Caco-2 (cell line): ENCODE measurements at regions not wholly inside any gene's neighbourhood (a gene's known extent, or its start where the extent isn't known, plus 50 kb on each side); places are given as distances from the start of the nearest gene placed in this dataset.

Experiments used
- BruUV-seq: library from RNA; stranded (reverse); fragments of 400-500 nt; replicated peaks from 2 replicates; lab custom pipeline; 2021; lab: Mats Ljungman, UMichigan
- CTCF ChIA-PET: fragments of 300-600 bp; sonication (Branson Sonifier 250); formaldehyde crosslinking; loops from one replicate; lab custom pipeline; 2022; ENCODE audit warnings: antibody characterized with exemption; lab: Charles Lee
- POLR2A ChIA-PET: fragments of 300-600 bp; sonication (Branson Sonifier 250); formaldehyde crosslinking; loops from one replicate; lab custom pipeline; 2022; ENCODE audit warnings: antibody characterized with exemption; lab: Charles Lee
- DNase-seq, 2 experiments: peaks; one replicate each; pipeline versions ENCODE4 v3.0.0 to v3.0.0-alpha.2; 2020 to 2022
- H3K27me3 ChIP-seq: replicated peaks from 2 replicates; pipeline ENCODE4 v1.6.0; 2011; ENCODE audit warnings: low read length; ENCODE audit not compliant: control insufficient read depth, insufficient read depth
- H3K36me3 ChIP-seq: 2 replicates; pipeline ENCODE4 v1.5.1; 2011; ENCODE audit warnings: low read length; ENCODE audit not compliant: control insufficient read depth, insufficient read depth
- H3K4me1 ChIP-seq: fragments of 250-450 bp; sonication (Bioruptor Pico); 2 replicates; pipeline ENCODE4 v1.5.1; 2020; ENCODE audit warnings: mild to moderate bottlenecking
- H3K4me3 ChIP-seq: 2 replicates; pipeline ENCODE4 v1.5.1; 2011; ENCODE audit warnings: low read depth, mild to moderate bottlenecking, control low read depth, low read length
- H3K9me3 ChIP-seq: fragments of 250-450 bp; sonication (Bioruptor Pico); 2 replicates; pipeline ENCODE4 v1.5.1; 2020; ENCODE audit warnings: mild to moderate bottlenecking, moderate library complexity
- H3K27ac Mint-ChIP-seq: one replicate; pipeline ENCODE4 v1.8.0; 2022; ENCODE audit warnings: mixed read lengths; ENCODE audit not compliant: unreplicated experiment
- H3K27me3 Mint-ChIP-seq: one replicate; pipeline ENCODE4 v1.8.0; 2022; ENCODE audit warnings: mixed read lengths; ENCODE audit not compliant: insufficient read depth, unreplicated experiment
- H3K36me3 Mint-ChIP-seq: one replicate; pipeline ENCODE4 v1.8.0; 2022; ENCODE audit warnings: mild to moderate bottlenecking, mixed read lengths; ENCODE audit not compliant: insufficient read depth, unreplicated experiment
- H3K4me1 Mint-ChIP-seq: one replicate; pipeline ENCODE4 v1.8.0; 2022; ENCODE audit warnings: low read depth, mixed read lengths; ENCODE audit not compliant: unreplicated experiment
- H3K4me3 Mint-ChIP-seq: one replicate; pipeline ENCODE4 v1.8.0; 2022; ENCODE audit warnings: mild to moderate bottlenecking, moderate library complexity, mixed read lengths; ENCODE audit not compliant: unreplicated experiment
- H3K9me3 Mint-ChIP-seq: one replicate; pipeline ENCODE4 v1.8.0; 2022; ENCODE audit warnings: mixed read lengths; ENCODE audit not compliant: unreplicated experiment
- CTCF ChIP-seq, 2 experiments: fragments of 200-600 bp in 1 of 2; IDR thresholded peaks; 1 replicate in 1 of 2; 2 replicates in 1 of 2; pipeline versions ENCODE4 v1.5.1 to v1.8.0; 2011 to 2022; ENCODE audit warnings: antibody characterized with exemption in 1 of 2, control low read depth in 1 of 2, inconsistent platforms in 1 of 2, low read depth in 1 of 2, low read length in 1 of 2, mild to moderate bottlenecking in 1 of 2, moderate library complexity in 1 of 2; ENCODE audit not compliant: insufficient read depth in 1 of 2, severe bottlenecking in 1 of 2, unreplicated experiment in 1 of 2
- intact Hi-C: fragments of 100-400 bp; cut with micrococcal nuclease; formaldehyde crosslinking; loops from one replicate; pipeline ENCODE4 v1.10.0; 2022; ENCODE audit not compliant: unreplicated experiment

GRCh38 chr15:94555841-94556519 is 324.6 kb downstream of the MCTP2 start:
- Histone ChIP-seq H3K4me1 (no peaks in the 10 kb centered on the region), H3K27me3 (no peaks in the 10 kb centered on the region), H3K36me3 (no peaks in the 10 kb centered on the region), H3K4me3 (no peak overlapping the region), H3K9me3 (no peaks in the 10 kb centered on the region)
- CTCF ChIA-PET = no interaction called here
- Mint-ChIP-seq H3K27me3 (peaks cover 10% of the 10 kb centered on the region), H3K4me3 (no peak overlapping the region), H3K9me3 (no peaks in the 10 kb centered on the region), H3K36me3 (no peaks in the 10 kb centered on the region), H3K27ac (no peak overlapping the region), H3K4me1 (no peaks in the 10 kb centered on the region)
- BruUV-seq = no TSS peak
- TF ChIP-seq CTCF (IDR thresholded peaks at IDR 0.05; ENCODE audit: insufficient read depth in 1 of 2, low read depth in 1 of 2, low read length in 1 of 2, severe bottlenecking in 1 of 2, unreplicated experiment in 1 of 2) = no peak
- DNase-seq = no peak
- intact Hi-C loops = no loop called here
- POLR2A ChIA-PET = no interaction called here

GRCh38 chr15:94561036-94561689 is 329.8 kb downstream of the MCTP2 start:
- DNase-seq = no peak
- Mint-ChIP-seq H3K4me3 (no peak overlapping the region), H3K36me3 (no peaks in the 10 kb centered on the region), H3K27me3 (peaks cover 4% of the 10 kb centered on the region), H3K27ac (no peak overlapping the region), H3K9me3 (peaks cover 9% of the 10 kb centered on the region), H3K4me1 (no peaks in the 10 kb centered on the region)
- CTCF ChIA-PET = no interaction called here
- intact Hi-C loops = no loop called here
- Histone ChIP-seq H3K4me3 (no peak overlapping the region), H3K27me3 (no peaks in the 10 kb centered on the region), H3K4me1 (no peaks in the 10 kb centered on the region), H3K36me3 (no peaks in the 10 kb centered on the region), H3K9me3 (no peaks in the 10 kb centered on the region)
- POLR2A ChIA-PET = no interaction called here
- TF ChIP-seq CTCF (IDR thresholded peaks at IDR 0.05; ENCODE audit: insufficient read depth in 1 of 2, low read depth in 1 of 2, low read length in 1 of 2, severe bottlenecking in 1 of 2, unreplicated experiment in 1 of 2) = no peak
- no TSS peak for BruUV-seq

- H3K36me3 ChIP-seq = no peaks in the 10 kb centered on the region
- BruUV-seq = no TSS peak
- no peaks in the 10 kb centered on the region for H3K9me3 ChIP-seq
- TF ChIP-seq CTCF (IDR thresholded peaks at IDR 0.05; ENCODE audit: insufficient read depth in 1 of 2, low read depth in 1 of 2, low read length in 1 of 2, severe bottlenecking in 1 of 2, unreplicated experiment in 1 of 2) = no peak
- no peak overlapping the region for H3K27ac Mint-ChIP-seq
- ChIA-PET CTCF (no interaction called here), POLR2A (no interaction called here)
- no peak for DNase-seq
- H3K4me1 ChIP-seq = no peaks in the 10 kb centered on the region
- peaks cover 6% of the 10 kb centered on the region for H3K27me3 Mint-ChIP-seq
- no peaks in the 10 kb centered on the region for H3K4me1 Mint-ChIP-seq
- no peaks in the 10 kb centered on the region for H3K36me3 Mint-ChIP-seq
- intact Hi-C loops = no loop called here
- no peak overlapping the region for H3K4me3 ChIP-seq
- H3K4me3 Mint-ChIP-seq = no peak overlapping the region
- H3K9me3 Mint-ChIP-seq = peaks cover 9% of the 10 kb centered on the region
- no peaks in the 10 kb centered on the region for H3K27me3 ChIP-seq
Measured at GRCh38 chr15:94563456-94563855, 332.1 kb downstream of the MCTP2 start.
